HG02973 (cell line): ENCODE measurements at regions not wholly inside any gene's neighbourhood (a gene's known extent, or its start where the extent isn't known, plus 50 kb on each side); places are given as distances from the start of the nearest gene placed in this dataset.
"Not testable (repeated sequence)": the region's sequence is repeated elsewhere in the genome, so short reads cannot be mapped to it uniquely, and the experiment has no call there.

Source experiments
- ATAC-seq: cut with Tn5 transposase; IDR thresholded peaks from one replicate; pipeline ENCODE4 v1.9.1; 2021; ENCODE audit warnings: moderate library complexity; ENCODE audit not compliant: unreplicated experiment

DNA sequence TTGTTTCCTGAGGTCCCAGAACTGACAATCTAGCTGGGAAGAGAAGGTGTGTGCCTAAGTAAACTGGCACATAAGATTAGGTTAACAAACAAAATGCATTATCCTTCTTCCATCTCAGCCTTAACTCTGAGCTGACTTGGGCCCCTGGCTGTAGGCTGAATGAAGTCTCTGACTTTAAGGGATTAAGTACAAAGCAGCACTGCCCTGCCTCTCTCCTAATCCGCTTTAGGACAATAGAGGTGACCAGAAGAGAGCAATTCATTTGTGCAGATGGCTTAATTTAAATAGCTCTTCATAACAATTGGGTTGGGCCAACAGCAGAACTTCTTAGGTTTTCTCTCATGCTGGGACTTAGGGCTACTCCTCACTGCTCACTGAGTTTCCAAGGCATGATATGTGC is 181.6 kb upstream of the SOX14 start:
- no peak for ATAC-seq

DNA sequence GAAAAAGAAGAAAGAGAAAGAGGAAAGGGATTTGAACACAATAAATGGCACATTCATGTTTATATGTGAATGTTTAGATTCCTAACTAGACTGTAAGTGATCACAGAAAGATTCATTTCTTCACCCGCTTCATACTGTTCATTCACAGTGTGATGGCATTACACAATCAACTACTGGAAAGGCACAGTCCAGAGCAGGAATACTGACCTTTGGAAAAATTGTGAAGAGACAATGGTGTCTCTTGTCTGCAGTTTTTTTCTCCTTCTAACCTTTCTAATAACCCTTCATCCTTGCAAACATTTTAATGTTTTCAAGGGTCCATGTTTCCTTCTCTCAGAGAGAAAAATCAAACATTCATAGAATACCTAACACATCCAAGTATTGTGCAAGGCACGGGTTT is 180.9 kb upstream of the SOX14 start:
- ATAC-seq: no peak

DNA sequence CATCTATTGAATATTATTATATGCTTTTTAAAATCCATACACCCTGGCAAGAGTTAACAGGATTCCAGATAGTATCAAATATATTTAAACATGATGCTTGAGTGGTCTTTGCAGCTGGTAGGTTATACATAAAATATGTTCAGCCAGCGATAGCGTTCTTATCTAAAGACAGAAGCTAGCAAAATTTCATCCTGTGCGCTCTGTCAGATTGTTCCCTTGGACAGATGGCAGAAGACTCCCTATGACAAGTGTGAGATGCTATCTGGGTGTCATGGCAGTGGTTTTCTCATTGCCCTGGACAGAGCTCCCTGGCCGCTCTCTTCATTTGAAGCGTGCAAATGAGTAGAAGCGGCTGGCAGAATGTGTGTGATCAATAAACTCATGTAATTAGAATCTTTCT is 175.2 kb upstream of the SOX14 start:
- no peak for ATAC-seq

DNA sequence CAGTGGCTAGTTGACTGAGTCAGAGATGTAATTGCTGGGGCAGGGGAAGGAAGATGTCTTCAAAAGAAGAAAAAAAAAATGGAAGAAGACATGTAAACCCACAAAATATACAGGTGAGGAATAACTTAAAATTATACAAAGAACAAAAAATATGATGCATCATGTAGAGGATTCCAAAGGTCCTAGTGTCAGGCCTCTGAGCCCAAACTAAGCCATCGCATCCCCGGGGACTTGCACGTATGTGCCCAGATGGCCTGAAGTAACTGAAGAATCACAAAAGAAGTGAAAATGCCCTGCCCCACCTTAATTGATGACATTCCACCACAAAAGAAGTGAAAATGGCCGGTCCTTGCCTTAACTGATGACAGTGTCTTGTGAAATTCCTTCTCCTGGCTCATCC is 168.7 kb upstream of the SOX14 start:
- ATAC-seq: not testable (repeated sequence)

DNA sequence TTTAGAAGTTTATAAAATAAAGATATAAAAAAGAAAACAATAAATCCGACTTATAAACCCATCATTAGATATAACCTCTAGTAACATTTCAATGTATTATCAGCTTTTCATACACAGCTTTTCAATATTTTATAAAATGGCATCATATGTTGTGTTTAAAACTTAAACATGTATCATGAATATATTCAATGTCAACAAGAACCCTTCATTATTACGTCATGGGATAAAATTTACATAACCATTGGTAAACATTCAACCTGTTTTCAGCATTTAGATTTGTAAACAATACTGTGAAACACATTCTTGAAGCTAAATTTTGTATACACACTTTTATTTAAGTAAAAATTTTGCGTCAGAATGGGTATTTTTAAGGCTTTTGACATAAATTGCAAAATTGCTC is 153.4 kb upstream of the SOX14 start:
- no peak for ATAC-seq

DNA sequence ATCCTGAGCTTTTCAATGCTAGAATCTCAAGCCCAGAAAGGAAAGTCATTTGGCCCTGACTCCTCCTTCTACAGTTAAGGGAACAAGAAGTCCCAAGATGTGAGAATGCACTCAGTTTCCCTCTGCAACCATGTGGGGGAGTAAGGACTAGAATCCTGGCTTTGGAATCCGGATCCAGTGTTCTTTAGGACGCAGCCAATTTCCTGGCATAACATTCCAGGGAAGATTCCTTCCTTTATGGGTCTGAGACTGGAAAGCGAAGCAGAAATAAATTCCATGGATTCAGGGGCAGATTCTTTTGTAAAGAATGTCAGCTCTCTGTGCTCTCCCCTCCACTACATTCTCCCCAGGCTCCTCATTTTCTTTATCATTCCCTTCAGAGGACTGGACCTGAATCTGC is 151.8 kb upstream of the SOX14 start:
- ATAC-seq: no peak

DNA sequence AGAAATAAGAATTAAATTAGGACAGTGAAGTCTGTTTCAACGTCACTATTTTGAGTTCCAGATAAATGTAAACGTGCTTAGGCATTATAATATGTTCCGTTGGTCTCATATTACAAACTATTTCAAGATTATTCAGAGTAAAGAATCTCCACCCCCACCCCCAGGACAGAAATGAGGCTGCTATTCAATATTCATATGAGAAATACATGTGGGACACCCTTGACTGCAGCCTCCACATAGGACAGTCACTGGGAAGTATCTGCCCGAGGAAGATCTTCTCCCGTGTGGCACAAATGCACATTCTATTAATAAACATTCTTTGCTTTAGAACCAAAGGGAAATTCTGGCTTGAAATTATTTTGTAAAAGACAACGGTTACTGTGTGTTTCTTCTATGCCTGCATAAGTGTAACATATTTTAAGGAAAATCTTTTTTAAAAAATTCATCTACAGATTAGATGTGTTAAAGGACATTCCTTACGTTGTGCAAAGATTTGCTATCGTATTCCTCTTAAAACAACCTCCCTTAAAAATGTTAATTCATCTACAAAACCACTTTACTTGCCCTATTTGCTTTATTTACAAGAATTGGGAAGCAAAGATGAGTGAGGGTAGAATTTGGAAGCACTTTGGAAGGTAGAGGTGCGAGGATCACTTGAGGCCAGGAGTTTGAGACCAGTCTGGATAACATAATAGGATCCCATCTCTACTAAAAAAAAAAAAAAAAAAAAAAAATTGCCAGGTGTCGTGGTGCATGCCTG is 148.3 kb upstream of the SOX14 start:
- ATAC-seq: no peak

DNA sequence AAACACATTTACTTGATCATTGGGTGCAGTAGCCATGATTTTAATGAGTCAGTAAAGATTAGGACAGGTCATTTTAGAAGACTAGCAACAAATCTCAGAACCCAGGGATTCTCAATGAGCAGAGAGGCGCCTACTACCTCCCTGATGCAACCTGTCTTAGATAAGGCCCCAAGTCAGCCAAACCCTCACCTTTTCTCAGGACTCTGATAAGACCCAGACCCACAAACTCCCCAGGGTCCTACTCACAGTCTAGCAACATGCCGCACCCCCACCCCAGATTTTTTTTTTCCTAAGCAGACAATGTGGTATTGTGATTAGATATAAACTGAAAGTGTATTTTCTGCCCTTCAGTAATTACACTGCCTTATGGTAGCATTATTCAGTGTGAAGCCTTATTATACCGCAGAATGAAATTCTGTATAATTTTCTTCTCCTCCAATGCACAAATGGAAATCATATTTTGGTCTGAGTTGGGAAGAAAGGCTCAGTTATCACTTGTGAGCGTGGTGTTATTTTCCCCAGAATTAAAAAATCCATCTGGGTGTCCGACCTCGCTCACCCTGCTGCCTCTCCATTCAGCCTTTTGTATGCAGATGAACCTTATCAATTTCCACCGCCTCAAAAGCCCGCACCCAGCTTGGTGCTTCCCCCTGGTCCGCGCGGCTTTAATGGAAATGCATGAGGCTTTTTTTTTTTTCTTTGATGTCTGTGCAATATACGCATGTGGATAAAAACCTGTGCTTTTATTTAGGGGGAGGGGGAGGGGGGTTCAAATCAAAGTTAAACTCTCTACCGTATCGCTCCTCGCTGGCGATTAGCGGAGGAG is 122.0 kb upstream of the SOX14 start:
- no peak for ATAC-seq

DNA sequence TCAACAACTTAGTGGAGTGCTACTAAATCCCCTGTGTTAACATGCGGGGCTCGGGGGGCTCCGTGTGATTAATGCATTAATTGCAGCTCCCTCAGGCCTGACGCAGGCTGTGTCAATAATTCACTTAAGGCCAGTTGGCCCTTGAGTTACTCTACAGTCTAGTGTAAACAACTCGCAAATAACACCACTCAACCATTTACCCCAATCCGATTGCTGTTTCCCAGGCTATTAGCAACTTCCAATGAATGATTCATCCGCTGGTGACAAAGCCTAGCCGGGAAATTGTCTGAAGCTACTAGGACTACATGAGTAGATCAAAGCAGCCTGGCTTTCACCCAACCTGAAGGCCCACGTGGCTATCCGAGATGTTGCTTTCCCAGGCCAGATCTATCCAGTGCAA is 121.3 kb upstream of the SOX14 start:
- ATAC-seq: no peak

DNA sequence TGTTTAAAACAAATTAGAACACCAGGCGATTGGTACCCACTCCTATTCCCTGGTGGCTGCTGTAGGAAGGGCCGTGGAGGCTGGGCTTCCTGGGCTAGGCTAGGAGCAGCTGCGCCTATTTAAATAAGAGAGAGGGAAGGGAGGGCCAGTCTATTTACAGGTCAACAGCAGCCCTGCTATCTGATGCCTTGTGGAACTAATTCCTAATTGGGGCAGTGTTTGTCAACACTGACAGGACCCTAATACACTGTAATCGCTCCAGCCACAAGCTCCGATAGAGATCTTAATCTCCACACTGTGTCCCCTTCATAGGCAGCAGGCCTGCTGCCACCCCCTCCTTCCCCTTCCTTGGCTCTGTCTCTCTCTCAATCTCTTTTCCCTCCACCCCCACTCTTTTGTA is 116.9 kb upstream of the SOX14 start:
- ATAC-seq: no peak

DNA sequence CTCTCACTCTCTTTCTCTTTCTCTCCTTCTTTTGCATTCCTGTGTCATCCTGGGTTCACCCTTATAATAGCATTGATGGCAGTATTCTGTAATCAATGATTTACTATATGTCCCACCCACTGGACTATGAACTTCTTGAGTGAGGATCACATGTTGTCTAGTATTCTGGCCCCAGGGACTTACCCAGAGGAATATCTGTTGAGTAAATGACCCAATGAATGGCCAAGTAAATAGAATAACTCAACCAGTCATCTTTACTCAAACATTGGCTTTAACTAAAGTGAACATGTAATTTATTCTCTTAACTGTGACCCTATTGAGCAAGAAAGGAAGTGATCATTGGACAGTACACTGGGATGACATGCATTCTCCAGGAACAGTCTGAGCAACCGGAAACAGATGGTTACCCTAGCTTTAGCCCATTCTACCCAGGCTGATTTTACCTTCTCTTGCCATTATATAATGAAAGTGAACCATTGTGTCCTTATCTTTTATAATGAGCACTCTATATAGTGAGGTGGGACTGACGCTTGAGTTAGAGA is 94.5 kb upstream of the SOX14 start:
- ATAC-seq: no peak

DNA sequence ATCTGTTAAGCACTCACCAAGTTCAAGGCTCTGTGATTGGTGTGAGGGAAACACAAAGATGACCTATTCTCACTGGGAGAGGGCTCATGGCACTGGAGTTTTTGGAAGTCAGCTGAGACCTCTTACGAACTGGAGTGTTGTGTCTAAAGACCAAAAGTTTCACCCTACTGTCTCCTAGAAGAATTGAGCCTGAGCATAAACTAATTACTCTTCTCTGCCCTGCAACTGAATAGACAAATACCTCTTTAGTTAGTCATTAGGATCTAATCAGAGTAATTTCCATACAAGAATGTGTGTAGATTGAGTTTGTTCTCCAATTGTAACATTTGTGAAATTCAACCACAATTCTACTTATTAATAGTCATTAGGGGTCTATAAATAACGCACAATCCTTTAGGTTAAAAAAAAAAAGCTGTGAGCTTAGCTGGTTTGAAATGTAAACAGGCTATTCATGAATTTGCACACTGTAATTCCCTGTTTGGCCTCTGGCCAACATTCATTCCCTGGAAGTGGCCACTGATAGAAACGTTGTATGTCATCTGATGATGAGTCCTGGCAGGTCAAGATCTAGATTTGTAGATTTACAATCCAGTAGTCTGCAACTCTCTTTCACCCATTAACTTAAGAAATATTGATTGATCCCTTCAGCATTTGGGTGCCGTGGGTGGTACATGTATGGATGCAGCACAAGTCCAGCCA is 76.8 kb upstream of the SOX14 start:
- ATAC-seq: no peak

DNA sequence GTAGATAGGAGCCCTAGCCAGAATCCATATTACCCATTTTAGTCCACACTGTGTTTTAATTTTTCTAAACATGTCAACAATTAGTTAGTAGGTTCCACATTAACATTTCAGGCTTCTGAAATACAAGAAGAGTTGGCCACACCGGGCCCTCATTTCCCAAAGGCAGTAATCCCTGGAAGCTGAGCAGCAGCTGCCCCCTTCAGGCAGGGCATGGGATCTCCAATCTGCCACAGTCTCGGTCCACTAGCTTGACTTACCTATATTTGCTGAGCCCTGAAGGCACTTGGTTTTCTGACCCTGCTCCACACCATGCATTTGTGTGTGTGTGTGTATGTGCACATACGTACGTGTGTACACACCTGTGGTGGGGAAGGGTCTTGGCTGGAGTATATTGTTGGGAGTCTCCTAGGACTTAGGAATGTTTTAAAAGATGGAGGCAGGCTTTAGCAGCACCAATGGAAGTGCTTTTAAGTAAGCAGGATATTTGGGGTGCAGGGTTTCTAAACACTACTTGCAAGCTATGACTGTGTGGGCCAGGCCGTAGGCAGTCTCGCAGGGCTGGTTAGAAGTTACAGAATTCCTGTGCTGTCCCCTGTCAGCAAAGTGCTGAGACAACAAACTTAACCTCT is 71.2 kb upstream of the SOX14 start:
- ATAC-seq: no peak

DNA sequence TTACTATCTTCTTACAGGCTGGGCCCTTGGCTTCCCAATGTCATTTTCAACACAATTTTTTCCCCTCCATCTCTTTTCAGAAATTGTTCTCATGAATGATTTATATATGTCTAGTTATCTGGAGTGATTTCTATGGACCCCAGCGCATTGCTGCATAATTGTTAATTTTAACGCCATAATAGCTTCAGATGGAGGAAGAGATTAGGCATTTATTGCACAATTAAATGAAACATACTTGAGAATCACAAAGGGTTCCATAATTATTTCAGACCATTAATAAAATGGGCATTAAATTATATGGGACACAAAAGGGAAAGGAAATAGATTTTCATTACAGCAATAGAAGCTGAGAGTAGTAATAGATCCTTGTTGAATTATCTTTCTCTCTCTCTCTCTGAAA is 70.3 kb upstream of the SOX14 start:
- no peak for ATAC-seq

DNA sequence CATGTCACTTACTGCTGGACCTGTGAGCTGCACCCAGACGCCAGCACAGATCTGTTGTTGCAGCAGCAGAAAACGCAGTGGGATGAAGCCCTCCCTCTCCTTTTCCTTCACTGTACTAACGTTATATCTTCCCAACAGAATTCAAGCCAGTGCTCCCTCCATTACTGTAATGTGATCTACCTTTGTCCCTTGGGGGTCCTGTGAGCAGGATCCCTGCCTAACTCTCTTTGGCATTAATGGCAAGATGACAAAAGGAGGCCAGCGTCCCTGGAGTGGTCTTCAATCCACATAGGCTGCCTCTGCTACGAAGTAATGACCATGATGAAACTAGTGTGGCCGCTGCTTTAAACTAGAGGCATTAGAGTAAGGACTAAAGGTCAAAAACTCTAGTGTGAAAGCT is 69.3 kb upstream of the SOX14 start:
- no peak for ATAC-seq

DNA sequence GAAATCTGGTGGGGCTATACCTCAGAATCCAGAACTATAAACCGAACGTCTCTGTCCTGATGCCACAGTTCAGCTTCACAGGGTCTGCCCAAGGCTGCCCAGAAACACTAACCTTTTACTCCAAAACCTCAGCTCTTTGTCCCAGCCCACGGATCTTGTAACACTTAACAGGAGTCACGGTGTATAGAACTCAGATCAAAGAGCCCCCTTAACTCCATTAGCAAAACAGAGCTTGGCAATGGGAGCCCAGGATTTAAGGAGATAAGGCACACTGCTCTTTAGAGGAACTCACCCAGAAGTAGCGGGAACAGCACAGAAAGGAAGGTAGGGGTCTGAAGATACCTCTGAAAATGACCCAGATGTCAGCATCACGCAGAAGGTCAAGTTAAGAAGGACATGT is 68.8 kb upstream of the SOX14 start:
- no peak for ATAC-seq

DNA sequence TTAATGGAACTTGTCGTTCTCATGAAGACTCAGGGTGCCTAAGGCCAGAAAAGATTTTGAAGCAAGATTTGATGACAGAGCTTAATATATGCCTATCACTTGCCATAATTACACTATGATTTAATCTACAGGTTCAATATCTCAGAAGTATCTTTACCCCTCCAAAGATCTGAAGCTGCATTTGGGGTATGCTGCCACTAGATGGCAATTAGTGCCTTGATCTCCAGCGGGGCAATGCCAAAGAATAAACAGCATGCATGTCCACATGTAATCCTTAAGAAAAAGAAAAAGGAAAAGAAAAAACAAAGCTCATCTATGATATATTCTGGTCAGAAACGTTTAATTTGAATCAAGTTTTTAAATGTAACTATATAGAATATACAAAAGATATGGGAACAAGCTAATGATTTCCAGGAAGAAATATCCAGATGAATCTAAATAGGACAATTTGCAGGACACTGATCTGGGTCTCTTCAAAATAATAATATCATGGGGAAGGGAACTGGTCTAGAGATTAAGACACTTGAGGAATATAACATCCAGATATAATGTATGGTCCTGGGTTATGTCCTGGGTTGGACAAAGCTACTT is 55.0 kb upstream of the SOX14 start:
- no peak for ATAC-seq

DNA sequence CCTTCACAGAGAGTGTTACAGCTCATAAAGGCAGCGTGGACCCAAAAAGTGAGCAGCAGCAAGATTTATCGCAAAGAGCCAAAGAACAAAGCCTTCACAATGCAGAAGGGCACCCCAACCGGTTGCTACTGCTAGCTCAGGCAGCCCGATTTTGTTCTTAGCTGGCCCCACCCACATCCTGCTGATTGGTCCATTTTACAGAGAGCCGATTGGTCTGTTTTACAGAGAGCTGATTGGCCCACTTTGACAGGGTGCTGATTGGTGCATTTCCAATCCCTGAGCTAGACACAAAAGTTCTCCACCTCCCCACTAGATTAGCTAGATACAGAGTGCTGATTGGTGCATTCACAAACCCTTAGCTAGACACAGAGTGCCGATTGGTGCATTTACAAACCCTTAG is 50.1 kb upstream of the SOX14 start:
- not testable (repeated sequence) for ATAC-seq
